AG04450 (cell line): ENCODE measurements at regions not wholly inside any gene's neighbourhood (a gene's known extent, or its start where the extent isn't known, plus 50 kb on each side); places are given as distances from the start of the nearest gene placed in this dataset.

Experiments
- CTCF ChIA-PET: fragments of 300-600, 350-600 bp; formaldehyde crosslinking; extraction: SDS; loops from one replicate; lab custom pipeline; 2022; ENCODE audit warnings: antibody characterized with exemption, inconsistent platforms; lab: Charles Lee
- POLR2A ChIA-PET: fragments of 350-600 bp; formaldehyde crosslinking; extraction: SDS; loops from one replicate; lab custom pipeline; 2021; ENCODE audit warnings: antibody characterized with exemption, inconsistent platforms; lab: Yijun Ruan, JAX
- DNase-seq: peaks from one replicate; pipeline ENCODE4 v3.0.0-alpha.2; 2011; ENCODE audit warnings: low read depth, low spot score
- H3K27ac ChIP-seq: one replicate; pipeline ENCODE4 v1.5.1; 2012; ENCODE audit warnings: low read depth, low read length, control low read depth
- H3K27me3 ChIP-seq: one replicate; pipeline ENCODE4 v1.6.0; 2012; ENCODE audit warnings: low read length; ENCODE audit not compliant: control insufficient read depth, insufficient read depth
- H3K4me3 ChIP-seq: 2 replicates; pipeline ENCODE4 v1.5.1; 2011; ENCODE audit warnings: mild to moderate bottlenecking, low read depth, low read length, control low read depth
- H3K9me3 ChIP-seq: 2 replicates; pipeline ENCODE4 v1.5.1; 2012; ENCODE audit warnings: low read length; ENCODE audit not compliant: control insufficient read depth, insufficient read depth
- CTCF ChIP-seq: IDR thresholded peaks from 2 replicates; pipeline ENCODE4 v1.5.1; 2011; ENCODE audit warnings: low read depth, low read length, control low read depth, inconsistent platforms

- DNase-seq: no peak
- POLR2A ChIA-PET: no interaction called here
- no peak overlapping the region for H3K27ac ChIP-seq
- TF ChIP-seq CTCF: no peak
- H3K4me3 ChIP-seq: no peak overlapping the region
- no peaks in the 10 kb centered on the region for H3K27me3 ChIP-seq
- CTCF ChIA-PET: no interaction called here
- H3K9me3 ChIP-seq: no peaks in the 10 kb centered on the region
Measured at GRCh38 chr1:102758418-102758817, 349.9 kb downstream of the COL11A1 start.

GRCh38 chr1:102757363-102757762, 351.0 kb downstream of the COL11A1 start:
- Histone ChIP-seq H3K27me3 (no peaks in the 10 kb centered on the region), H3K27ac (no peak overlapping the region), H3K4me3 (no peak overlapping the region), H3K9me3 (no peaks in the 10 kb centered on the region)
- no peak for TF ChIP-seq CTCF
- ChIA-PET CTCF (interaction anchor here (0.6 kb wide), 1 partner anchor 240 kb away, joined by 3 read pairs; no protein-coding TSS in a partner anchor), POLR2A (no interaction called here)
- DNase-seq: no peak

- POLR2A ChIA-PET: no interaction called here
- Histone ChIP-seq H3K27me3 (no peaks in the 10 kb centered on the region), H3K9me3 (no peaks in the 10 kb centered on the region; the same call in 1 of the 2 replicates), H3K4me3 (no peak overlapping the region), H3K27ac (no peak overlapping the region)
- TF ChIP-seq CTCF: no peak
- CTCF ChIA-PET: no interaction called here
- DNase-seq: no peak
Measured at GRCh38 chr1:102751111-102751510, 357.2 kb downstream of the COL11A1 start.

GRCh38 chr1:102742426-102742825, 365.9 kb downstream of the COL11A1 start:
- H3K4me3 ChIP-seq: no peak overlapping the region
- no peak for TF ChIP-seq CTCF
- CTCF ChIA-PET: no interaction called here
- H3K27me3 ChIP-seq: no peaks in the 10 kb centered on the region
- no peak overlapping the region for H3K27ac ChIP-seq
- POLR2A ChIA-PET: no interaction called here
- no peak for DNase-seq
- no peaks in the 10 kb centered on the region; the same call in 1 of the 2 replicates for H3K9me3 ChIP-seq

- Histone ChIP-seq H3K9me3 (no peaks in the 10 kb centered on the region), H3K27me3 (no peaks in the 10 kb centered on the region), H3K4me3 (no peak overlapping the region), H3K27ac (no peak overlapping the region)
- CTCF ChIA-PET: interaction anchor here (0.7 kb wide), 1 partner anchor 237 kb away, joined by 3 read pairs; no protein-coding TSS in a partner anchor
- TF ChIP-seq CTCF: no peak
- POLR2A ChIA-PET: no interaction called here
- DNase-seq: no peak
Measured at GRCh38 chr1:102733491-102734236, 374.7 kb downstream of the COL11A1 start.
